ENCODE measurements at regions not wholly inside any gene's neighbourhood (a gene's known extent, or its start where the extent isn't known, plus 50 kb on each side); places are given as distances from the start of the nearest gene placed in this dataset.

GRCh38 chr3:162138509-162138908 is 641.9 kb downstream of the OTOL1 start:
- H3K79me2 ChIP-seq (ENCODE audit: low read depth), result no peaks in the 10 kb centered on the region
- H3K9me3 ChIP-seq (ENCODE audit: low read depth), result no peaks in the 10 kb centered on the region
- no peak for DNase-seq (ENCODE audit: low spot score)
- H3K4me2 ChIP-seq, result no peak overlapping the region
- H3K4me1 ChIP-seq, result peaks cover 5% of the 10 kb centered on the region
- Mint-ChIP-seq H3K9me3 (no peaks in the 10 kb centered on the region), H3K27ac (no peak overlapping the region), H3K4me1 (no peaks in the 10 kb centered on the region), H3K4me3 (no peak overlapping the region), H3K36me3 (no peaks in the 10 kb centered on the region), H3K27me3 (ENCODE audit: insufficient read depth, low read depth) (no peaks in the 10 kb centered on the region)
- H4K20me1 ChIP-seq (ENCODE audit: low read depth), result no peaks in the 10 kb centered on the region
- no peaks in the 10 kb centered on the region for H3F3A ChIP-seq (ENCODE audit: low read depth)
- no peak overlapping the region for H2AFZ ChIP-seq (replicated peaks)
- no peaks in the 10 kb centered on the region for H3K36me3 ChIP-seq
- H3K27me3 ChIP-seq, result no peaks in the 10 kb centered on the region
- no peak for TF ChIP-seq EZH2phosphoT487 (IDR thresholded peaks at IDR 0.05)
- TF ChIP-seq EZH2 (IDR thresholded peaks at IDR 0.05), result no peak
- TF ChIP-seq, protein P1, sequence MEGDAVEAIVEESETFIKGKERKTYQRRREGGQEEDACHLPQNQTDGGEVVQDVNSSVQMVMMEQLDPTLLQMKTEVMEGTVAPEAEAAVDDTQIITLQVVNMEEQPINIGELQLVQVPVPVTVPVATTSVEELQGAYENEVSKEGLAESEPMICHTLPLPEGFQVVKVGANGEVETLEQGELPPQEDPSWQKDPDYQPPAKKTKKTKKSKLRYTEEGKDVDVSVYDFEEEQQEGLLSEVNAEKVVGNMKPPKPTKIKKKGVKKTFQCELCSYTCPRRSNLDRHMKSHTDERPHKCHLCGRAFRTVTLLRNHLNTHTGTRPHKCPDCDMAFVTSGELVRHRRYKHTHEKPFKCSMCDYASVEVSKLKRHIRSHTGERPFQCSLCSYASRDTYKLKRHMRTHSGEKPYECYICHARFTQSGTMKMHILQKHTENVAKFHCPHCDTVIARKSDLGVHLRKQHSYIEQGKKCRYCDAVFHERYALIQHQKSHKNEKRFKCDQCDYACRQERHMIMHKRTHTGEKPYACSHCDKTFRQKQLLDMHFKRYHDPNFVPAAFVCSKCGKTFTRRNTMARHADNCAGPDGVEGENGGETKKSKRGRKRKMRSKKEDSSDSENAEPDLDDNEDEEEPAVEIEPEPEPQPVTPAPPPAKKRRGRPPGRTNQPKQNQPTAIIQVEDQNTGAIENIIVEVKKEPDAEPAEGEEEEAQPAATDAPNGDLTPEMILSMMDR (IDR thresholded peaks at IDR 0.05), result no peak
- no peak overlapping the region for H3K27ac ChIP-seq
- H3K4me3 ChIP-seq, result no peak overlapping the region
- H3K9ac ChIP-seq, result no peak overlapping the region

DNA sequence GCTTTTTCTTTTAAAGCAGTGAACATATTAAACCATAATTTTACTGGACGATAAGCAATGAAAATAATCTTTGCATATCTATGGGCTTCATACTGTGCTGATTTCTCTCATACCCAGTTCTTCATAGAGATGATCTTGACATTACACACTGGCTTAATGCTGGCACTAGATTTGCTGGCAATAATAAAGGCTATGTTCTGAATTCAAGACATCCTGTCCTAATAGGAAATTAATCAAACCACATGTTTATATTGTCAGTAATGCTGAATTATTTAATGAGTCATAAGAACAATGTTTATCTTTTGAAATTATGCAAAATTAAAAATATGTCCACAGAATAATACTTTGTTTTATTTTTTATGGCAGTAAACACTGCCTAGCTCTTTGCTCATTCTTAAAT is 643.2 kb downstream of the OTOL1 start:
- Histone ChIP-seq H3K9me3 (ENCODE audit: low read depth) (no peaks in the 10 kb centered on the region), H3K27ac (no peak overlapping the region), H3K4me1 (peaks cover under 1% of the 10 kb centered on the region), H3K4me2 (no peak overlapping the region), H3K36me3 (no peaks in the 10 kb centered on the region), H3K4me3 (no peak overlapping the region), H3K9ac (no peak overlapping the region), H3F3A (ENCODE audit: low read depth) (no peaks in the 10 kb centered on the region), H3K27me3 (no peaks in the 10 kb centered on the region), H4K20me1 (ENCODE audit: low read depth) (no peaks in the 10 kb centered on the region), H3K79me2 (ENCODE audit: low read depth) (no peaks in the 10 kb centered on the region), H2AFZ (replicated peaks) (no peak overlapping the region)
- DNase-seq (ENCODE audit: low spot score), result no peak
- no peaks in the 10 kb centered on the region for H3K9me3 Mint-ChIP-seq
- H3K27ac Mint-ChIP-seq, result no peak overlapping the region
- no peaks in the 10 kb centered on the region for H3K36me3 Mint-ChIP-seq
- no peaks in the 10 kb centered on the region for H3K4me1 Mint-ChIP-seq
- H3K4me3 Mint-ChIP-seq, result no peak overlapping the region
- TF ChIP-seq EZH2phosphoT487 (IDR thresholded peaks at IDR 0.05), result no peak
- H3K27me3 Mint-ChIP-seq (ENCODE audit: insufficient read depth, low read depth), result no peaks in the 10 kb centered on the region

GRCh38 chr3:162141272-162141791 is 644.7 kb downstream of the OTOL1 start:
- Mint-ChIP-seq H3K4me3 (no peak overlapping the region), H3K9me3 (no peaks in the 10 kb centered on the region), H3K27ac (no peak overlapping the region), H3K27me3 (ENCODE audit: insufficient read depth, low read depth) (no peaks in the 10 kb centered on the region), H3K36me3 (no peaks in the 10 kb centered on the region), H3K4me1 (no peaks in the 10 kb centered on the region)
- H3K4me3 ChIP-seq, result no peak overlapping the region
- TF ChIP-seq, protein P1 (IDR thresholded peaks at IDR 0.05), result no peak
- TF ChIP-seq EZH2 (IDR thresholded peaks at IDR 0.05) (no peak), EZH2phosphoT487 (IDR thresholded peaks at IDR 0.05) (no peak)
- no peaks in the 10 kb centered on the region for H3K27me3 ChIP-seq
- H3K79me2 ChIP-seq (ENCODE audit: low read depth), result no peaks in the 10 kb centered on the region
- no peak overlapping the region for H2AFZ ChIP-seq (replicated peaks)
- no peak overlapping the region for H3K4me2 ChIP-seq
- no peak overlapping the region for H3K9ac ChIP-seq
- no peaks in the 10 kb centered on the region for H3F3A ChIP-seq (ENCODE audit: low read depth)
- H4K20me1 ChIP-seq (ENCODE audit: low read depth), result no peaks in the 10 kb centered on the region
- H3K27ac ChIP-seq, result no peak overlapping the region
- H3K36me3 ChIP-seq, result no peaks in the 10 kb centered on the region
- DNase-seq (ENCODE audit: low spot score), result no peak
- H3K4me1 ChIP-seq, result no peaks in the 10 kb centered on the region
- no peaks in the 10 kb centered on the region for H3K9me3 ChIP-seq (ENCODE audit: low read depth)

- H3K4me3 Mint-ChIP-seq, result no peak overlapping the region
Measured at GRCh38 chr3:162142511-162142910, 645.9 kb downstream of the OTOL1 start.

More at GRCh38 chr3:162142511-162142910, 645.9 kb downstream of the OTOL1 start:
- no peaks in the 10 kb centered on the region for H3K4me1 Mint-ChIP-seq
- no peak overlapping the region for H3K9ac ChIP-seq
- H3K27ac ChIP-seq, result no peak overlapping the region
- H3K36me3 Mint-ChIP-seq, result no peaks in the 10 kb centered on the region
- no peaks in the 10 kb centered on the region for H3K4me1 ChIP-seq
- TF ChIP-seq, protein P1 (IDR thresholded peaks at IDR 0.05), result no peak
- TF ChIP-seq EZH2phosphoT487 (IDR thresholded peaks at IDR 0.05) (no peak), EZH2 (IDR thresholded peaks at IDR 0.05) (no peak)
- DNase-seq (ENCODE audit: low spot score), result no peak
- H3K4me3 ChIP-seq, result no peak overlapping the region
- H3K27ac Mint-ChIP-seq, result no peak overlapping the region
- H3K9me3 ChIP-seq (ENCODE audit: low read depth), result no peaks in the 10 kb centered on the region
- H2AFZ ChIP-seq (replicated peaks), result no peak overlapping the region
- no peaks in the 10 kb centered on the region for H3K27me3 ChIP-seq
- H4K20me1 ChIP-seq (ENCODE audit: low read depth), result no peaks in the 10 kb centered on the region
- no peaks in the 10 kb centered on the region for H3K9me3 Mint-ChIP-seq
- H3K36me3 ChIP-seq, result no peaks in the 10 kb centered on the region
- no peaks in the 10 kb centered on the region for H3F3A ChIP-seq (ENCODE audit: low read depth)
- H3K4me2 ChIP-seq, result no peak overlapping the region
- H3K79me2 ChIP-seq (ENCODE audit: low read depth), result no peaks in the 10 kb centered on the region
- H3K27me3 Mint-ChIP-seq (ENCODE audit: insufficient read depth, low read depth), result no peaks in the 10 kb centered on the region
